Neural cell (in vitro differentiated cells): ENCODE measurements at regions not wholly inside any gene's neighbourhood (a gene's known extent, or its start where the extent isn't known, plus 50 kb on each side); places are given as distances from the start of the nearest gene placed in this dataset.

Source experiments
- EP300 ChIP-seq: fragments of 450-650 bp; conservative IDR thresholded peaks from 2 replicates; pipeline ENCODE4 v1.6.1; 2014; ENCODE audit warnings: antibody characterized with exemption, mild to moderate bottlenecking, moderate library complexity; ENCODE audit not compliant: poor library complexity, severe bottlenecking
- TF ChIP-seq, protein P1 (sequence below): IDR thresholded peaks from 2 replicates; pipeline ENCODE4 v1.6.1; 2012; ENCODE audit warnings: borderline replicate concordance
- TF ChIP-seq, protein P2 (sequence below): fragments of 450-650 bp; IDR thresholded peaks from 2 replicates; pipeline ENCODE4 v1.5.1; 2014; ENCODE audit warnings: antibody characterized with exemption, mild to moderate bottlenecking, moderate library complexity; ENCODE audit not compliant: poor library complexity, severe bottlenecking

- TF ChIP-seq, protein P1, sequence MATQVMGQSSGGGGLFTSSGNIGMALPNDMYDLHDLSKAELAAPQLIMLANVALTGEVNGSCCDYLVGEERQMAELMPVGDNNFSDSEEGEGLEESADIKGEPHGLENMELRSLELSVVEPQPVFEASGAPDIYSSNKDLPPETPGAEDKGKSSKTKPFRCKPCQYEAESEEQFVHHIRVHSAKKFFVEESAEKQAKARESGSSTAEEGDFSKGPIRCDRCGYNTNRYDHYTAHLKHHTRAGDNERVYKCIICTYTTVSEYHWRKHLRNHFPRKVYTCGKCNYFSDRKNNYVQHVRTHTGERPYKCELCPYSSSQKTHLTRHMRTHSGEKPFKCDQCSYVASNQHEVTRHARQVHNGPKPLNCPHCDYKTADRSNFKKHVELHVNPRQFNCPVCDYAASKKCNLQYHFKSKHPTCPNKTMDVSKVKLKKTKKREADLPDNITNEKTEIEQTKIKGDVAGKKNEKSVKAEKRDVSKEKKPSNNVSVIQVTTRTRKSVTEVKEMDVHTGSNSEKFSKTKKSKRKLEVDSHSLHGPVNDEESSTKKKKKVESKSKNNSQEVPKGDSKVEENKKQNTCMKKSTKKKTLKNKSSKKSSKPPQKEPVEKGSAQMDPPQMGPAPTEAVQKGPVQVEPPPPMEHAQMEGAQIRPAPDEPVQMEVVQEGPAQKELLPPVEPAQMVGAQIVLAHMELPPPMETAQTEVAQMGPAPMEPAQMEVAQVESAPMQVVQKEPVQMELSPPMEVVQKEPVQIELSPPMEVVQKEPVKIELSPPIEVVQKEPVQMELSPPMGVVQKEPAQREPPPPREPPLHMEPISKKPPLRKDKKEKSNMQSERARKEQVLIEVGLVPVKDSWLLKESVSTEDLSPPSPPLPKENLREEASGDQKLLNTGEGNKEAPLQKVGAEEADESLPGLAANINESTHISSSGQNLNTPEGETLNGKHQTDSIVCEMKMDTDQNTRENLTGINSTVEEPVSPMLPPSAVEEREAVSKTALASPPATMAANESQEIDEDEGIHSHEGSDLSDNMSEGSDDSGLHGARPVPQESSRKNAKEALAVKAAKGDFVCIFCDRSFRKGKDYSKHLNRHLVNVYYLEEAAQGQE = no peak
- TF ChIP-seq, protein P2, sequence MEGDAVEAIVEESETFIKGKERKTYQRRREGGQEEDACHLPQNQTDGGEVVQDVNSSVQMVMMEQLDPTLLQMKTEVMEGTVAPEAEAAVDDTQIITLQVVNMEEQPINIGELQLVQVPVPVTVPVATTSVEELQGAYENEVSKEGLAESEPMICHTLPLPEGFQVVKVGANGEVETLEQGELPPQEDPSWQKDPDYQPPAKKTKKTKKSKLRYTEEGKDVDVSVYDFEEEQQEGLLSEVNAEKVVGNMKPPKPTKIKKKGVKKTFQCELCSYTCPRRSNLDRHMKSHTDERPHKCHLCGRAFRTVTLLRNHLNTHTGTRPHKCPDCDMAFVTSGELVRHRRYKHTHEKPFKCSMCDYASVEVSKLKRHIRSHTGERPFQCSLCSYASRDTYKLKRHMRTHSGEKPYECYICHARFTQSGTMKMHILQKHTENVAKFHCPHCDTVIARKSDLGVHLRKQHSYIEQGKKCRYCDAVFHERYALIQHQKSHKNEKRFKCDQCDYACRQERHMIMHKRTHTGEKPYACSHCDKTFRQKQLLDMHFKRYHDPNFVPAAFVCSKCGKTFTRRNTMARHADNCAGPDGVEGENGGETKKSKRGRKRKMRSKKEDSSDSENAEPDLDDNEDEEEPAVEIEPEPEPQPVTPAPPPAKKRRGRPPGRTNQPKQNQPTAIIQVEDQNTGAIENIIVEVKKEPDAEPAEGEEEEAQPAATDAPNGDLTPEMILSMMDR = no peak
- TF ChIP-seq EP300 = no peak
These were observed 315.2 kb upstream of the PDE4D start for GRCh38 chr5:60208716-60209115.
